ENCODE measurements at regions not wholly inside any gene's neighbourhood (a gene's known extent, or its start where the extent isn't known, plus 50 kb on each side); places are given as distances from the start of the nearest gene placed in this dataset.

DNA sequence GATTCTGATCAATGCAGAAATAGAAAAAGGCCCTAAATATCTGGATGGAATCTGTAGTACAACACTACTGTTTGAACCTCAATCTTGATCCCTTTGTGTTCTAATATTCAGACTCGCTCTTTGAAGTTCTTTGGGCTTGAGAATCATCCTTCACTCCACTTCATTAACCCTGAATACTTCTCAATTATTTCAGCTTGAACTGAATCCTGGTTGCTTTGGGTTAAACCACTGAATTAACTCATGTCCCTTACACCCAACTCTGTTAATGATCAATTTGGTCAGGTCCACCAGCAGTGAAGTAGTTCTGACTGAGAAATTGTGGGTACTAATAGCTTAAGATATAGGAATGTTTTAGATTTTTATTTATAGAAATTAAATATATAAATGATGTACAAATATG, 1707.2 kb upstream of the ACO1 start:
- no peak for DNase-seq (ENCODE audit: low read depth)

DNA sequence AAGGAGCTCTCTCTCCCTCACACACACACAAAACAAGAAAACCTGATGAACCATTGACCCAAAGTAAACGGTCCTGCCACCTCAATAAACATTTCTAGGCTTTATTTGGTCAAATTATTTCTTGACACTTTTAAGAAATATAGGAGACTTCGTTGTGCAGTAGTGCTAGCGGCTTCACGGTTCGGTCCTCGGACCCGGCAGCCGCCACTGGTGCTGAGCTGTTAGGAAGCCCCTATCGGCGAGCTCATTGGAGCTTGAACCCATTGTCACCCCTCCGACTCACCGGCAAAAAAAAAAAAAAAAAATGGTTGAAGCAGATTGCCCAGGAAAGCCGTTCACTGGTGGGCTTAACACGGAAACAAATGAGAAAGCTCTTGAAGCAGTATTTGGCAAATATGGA, 1695.6 kb upstream of the ACO1 start:
- no peak for DNase-seq (ENCODE audit: low read depth)

DNA sequence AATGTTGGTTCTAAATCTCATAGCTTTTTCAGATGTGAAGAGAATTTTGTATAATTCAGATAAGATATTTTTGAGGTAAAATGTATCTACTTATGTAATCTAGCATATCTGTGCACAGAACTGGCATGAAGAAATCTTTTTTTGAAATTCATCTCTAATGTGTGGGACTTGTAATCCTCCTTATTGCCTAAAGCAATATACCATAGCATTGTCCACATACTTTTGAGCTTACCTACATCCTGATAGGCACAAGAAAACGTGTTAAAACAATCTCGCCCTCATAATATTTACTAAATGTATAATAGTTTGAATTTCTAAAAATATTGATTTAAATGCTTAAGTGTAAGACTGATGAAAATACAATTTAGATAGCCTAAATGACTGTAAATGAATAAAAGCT, 1686.5 kb upstream of the ACO1 start:
- DNase-seq (ENCODE audit: low read depth) = no peak

DNA sequence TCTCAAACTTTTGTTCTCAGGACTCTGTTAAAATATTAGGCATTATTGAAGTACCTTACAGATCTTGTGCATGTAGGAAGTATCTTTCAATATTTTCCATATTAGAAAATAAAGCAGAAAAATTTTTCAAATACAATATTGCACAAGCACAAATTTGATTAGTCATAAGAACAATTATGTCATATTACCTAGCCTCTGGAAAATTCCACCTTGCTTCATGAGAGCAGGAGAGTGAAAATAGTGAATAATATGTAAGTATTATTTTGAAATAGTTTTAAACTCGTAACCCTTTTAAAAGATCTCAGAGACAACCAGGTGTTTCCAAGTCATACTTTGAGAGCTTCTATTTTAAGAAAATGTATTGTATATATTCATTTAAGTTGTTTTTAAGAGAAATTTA, 1672.9 kb upstream of the ACO1 start:
- no peak for DNase-seq (ENCODE audit: low read depth)

DNA sequence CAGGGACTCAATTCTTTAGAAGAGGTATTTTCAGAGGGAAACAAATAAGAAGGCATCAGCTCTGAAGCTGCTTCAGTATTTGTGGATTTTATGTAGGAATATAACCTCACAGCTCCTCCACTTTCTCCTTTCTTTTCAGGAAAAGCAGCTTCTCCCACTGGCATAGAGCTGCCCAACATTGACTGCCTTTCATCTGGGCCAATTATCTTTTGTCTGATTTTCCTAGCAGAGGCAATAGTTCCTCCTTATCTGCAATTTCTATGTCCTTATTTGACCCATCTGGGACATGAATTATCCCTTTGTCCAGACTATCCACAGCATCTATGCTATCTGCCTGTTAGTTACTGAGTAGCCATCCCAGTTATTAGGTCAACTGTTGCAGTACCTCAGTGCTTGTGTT, 1671.2 kb upstream of the ACO1 start:
- DNase-seq (ENCODE audit: low read depth) = no peak

DNA sequence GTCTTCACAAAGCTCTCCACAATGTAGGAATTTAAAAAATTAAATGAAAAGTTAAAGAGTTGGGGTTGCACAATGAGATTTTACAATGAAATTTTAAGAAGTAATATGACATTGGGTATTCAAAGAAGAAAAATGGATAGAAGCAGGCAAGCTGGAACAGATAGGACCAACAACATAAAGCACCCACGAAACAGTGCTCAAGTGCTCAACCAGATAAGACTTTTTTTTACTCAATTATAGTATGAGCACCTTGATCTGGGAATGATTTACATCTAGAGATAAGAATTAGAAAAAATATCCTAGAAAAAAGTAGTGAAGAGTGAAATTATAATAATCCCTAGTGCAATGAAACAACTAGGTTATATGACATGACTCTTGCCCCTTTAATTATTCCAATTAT, 1670.1 kb upstream of the ACO1 start:
- no peak for DNase-seq (ENCODE audit: low read depth)

DNA sequence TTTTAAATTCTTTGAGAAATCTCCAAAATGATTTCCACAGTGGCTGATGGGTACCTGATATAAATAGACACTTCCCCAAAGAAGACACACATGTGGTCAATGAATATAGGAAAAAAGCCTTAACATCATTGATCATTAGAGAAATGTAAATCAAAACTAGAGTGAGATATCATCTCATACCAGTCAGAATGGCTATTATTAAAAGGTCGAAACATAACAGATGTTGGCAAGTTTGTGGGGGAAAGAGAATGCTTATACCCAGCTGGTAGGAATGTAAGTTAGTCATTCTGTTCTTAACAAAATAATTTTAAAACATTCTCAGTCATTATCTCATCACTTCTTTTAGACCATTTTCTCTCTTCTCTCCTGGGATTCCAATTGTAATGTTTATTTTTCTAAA, 1666.0 kb upstream of the ACO1 start:
- no peak for DNase-seq (ENCODE audit: low read depth)

DNA sequence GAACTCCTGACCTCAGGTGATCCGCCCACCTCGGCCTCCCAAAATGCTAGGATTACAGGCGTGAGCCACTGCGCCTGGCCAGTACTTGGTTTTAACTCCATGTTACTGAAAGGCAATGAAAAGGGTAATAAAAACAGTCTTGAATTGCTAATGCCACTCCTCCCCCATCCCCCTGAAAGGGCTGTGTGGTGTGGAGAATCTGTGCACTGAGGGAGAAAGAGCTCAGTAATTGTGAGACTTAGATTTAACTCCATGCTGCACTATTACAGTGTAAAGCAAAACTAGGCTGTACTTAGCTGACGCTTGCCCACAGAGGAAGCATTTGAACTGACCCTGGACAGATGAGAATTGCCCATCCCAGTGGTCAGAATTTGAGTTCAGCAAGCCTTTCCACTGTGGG, 1662.4 kb upstream of the ACO1 start:
- no peak for DNase-seq (ENCODE audit: low read depth)

DNA sequence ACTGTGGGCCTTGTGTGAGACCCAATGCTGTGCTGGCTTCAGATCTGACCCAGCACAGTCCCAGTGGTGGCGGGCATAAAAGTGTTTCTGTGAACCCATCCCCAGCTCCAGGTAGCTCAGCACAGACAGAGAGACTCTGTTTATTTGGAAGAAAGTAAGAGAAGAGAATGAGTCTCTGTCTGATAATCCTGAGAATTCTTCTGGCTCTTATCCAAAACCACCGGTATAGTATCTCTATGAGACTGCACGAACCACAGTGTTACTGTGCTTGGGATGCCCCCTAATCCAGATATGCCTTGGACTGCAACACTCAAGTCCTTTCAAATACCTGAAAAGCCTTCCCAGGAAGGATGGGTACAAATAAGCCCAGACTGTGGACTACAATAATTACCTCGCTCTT, 1660.8 kb upstream of the ACO1 start:
- peak; percentile 3 for DNase-seq (ENCODE audit: low read depth)

DNA sequence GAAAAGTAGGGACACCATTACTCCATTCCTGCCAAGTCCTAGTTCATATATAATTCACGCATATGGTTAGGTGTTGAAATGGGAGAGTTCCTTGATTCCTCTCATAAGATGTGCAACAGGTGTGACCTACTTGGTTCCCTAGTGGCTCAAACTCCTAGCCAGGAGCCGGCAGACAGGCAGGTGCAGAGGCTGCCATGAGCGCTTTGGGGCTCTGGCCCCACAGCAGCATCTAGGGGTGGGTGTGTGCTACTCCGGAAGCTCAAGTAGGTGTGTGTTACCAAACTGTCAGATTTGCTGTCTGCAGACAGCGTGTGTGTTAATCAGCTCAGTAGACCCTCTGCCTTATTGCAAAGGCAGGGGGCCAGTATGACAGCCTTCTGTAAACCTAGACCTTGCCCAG, 1652.4 kb upstream of the ACO1 start:
- DNase-seq (ENCODE audit: low read depth) = no peak

DNA sequence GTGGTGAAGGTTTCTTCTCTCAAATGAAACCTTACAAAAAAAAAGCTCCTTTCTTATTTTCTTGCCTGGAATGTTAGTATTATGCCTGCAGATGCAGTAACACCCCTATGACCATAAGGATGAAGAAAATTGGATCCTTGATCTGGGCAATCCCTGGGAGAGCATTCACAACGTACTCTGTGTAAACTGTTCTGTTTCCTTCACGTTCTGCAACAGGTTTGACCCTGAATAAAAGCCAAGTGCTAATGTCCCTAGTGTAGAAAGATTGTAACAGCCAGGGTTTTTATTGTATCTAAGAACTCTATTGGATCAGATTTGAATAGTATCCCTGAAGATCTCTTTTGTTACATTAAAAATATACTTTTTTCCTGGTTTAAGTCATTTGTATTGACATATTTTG, 1639.6 kb upstream of the ACO1 start:
- no peak for DNase-seq (ENCODE audit: low read depth)

DNA sequence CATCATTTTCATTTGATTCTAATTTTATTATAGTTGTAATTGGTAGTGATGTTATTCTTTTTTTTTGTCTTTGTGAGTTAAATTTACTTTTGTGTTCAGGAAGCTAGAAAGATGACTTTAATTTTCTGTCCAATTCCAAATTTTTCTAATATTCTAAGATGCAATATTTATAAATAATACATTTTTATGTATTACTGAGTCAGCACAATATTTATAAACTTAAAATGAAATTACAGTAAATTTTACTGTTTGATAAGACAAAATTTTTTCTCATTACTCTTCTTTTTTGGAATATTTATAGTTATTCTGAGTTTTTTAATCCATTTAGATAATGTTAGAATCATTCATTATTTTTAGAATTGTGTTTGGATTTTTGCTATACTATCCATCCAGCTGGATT, 1637.9 kb upstream of the ACO1 start:
- no peak for DNase-seq (ENCODE audit: low read depth)

DNA sequence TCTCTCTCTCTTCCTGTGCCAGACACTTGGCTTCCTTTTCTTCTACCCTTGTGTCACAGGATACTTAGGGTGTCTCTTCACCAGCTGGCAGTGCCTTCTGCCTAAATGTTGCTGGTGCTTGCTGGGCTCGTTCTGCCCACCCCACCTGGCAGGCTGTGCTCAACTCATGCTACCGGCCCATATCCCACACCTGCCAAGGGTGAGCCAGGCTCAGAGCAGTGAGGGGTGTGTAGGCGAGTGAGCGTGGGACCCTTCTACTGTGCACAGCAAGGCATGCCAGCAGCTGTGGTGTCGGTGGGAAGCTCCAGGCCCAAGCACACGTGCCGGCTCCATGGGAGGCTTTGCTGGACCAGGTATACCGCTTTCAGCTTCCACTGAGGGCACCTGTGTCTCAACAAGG, 1626.7 kb upstream of the ACO1 start:
- DNase-seq (ENCODE audit: low read depth) = no peak

DNA sequence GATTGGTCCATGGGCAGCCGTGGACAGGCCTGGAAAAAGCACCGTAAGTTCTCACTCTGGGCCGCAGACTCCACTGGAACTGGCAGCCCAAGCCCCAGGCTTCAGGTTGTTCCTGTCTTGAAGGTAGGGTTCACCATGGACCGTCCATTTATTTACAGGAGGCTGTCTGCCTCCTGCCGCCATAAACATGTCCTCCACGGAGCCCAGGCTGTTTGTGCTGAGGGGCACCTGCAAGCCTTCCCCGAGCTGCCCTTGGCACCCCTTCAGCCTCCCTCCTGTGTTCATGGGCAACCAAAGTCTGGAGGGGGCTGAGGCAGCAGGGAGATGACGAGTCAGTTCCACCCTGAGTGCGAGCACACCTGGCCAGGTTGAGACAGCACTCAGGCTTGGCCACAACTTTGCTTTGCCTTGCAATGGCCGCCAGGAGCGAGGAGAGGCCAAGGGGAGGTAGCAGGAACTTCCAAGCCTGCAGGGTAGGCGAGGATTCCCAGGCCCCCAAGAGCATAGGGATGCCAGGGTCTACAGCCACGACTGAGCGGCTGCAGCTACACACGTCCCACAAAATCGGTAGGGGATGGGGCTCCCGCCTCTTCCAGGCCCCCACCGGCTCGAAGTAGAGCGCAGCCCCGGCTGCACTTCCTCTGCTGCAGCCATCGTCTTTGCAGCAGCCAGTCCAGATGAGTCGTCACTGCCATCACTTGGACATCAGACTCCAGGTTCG, 1625.6 kb upstream of the ACO1 start:
- no peak for DNase-seq (ENCODE audit: low read depth)

DNA sequence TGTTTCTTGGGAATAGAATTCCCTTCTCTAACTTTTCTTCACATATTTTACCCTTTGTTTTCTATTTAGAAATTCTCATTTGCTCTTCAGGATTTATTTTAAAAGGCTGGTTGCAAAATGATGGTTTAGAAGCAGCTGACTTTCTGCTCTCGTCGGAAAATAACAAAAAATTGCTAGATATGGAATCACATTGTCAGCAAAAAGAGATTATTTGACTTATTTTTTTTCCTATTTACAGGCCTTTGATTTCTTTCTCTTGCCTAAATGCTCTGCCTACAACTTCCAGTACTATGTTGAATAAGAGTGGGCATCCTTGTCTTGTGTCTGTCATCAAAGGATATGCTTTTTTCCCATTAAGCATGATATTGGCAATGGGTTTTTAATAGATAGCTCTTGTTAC, 1619.1 kb upstream of the ACO1 start:
- DNase-seq (ENCODE audit: low read depth) = no peak

DNA sequence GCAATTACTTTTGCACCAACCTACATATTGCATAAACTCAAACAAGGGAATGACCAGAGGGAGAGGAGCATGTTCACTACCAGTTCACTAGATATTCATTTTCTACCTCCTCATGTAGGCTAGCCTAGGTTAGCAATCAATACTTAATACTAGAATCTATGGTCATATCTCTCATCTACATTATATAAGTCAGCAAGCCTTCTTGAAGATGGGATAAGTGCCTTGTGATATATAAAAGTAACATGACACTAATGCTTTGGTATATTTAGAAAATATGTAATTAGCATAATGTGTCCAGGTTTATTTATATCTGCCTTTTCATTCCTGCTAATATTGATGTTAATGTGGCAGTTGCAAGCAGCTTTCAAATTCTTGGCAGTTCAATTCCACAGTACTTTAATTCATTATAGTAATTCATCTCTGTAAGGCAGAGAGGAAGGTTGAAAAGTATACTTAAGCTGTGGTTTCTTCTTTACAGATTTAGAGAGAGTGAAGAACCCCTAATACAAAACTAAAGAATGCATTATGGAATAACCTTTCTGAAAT, 1613.2 kb upstream of the ACO1 start:
- DNase-seq (ENCODE audit: low read depth) = no peak

DNA sequence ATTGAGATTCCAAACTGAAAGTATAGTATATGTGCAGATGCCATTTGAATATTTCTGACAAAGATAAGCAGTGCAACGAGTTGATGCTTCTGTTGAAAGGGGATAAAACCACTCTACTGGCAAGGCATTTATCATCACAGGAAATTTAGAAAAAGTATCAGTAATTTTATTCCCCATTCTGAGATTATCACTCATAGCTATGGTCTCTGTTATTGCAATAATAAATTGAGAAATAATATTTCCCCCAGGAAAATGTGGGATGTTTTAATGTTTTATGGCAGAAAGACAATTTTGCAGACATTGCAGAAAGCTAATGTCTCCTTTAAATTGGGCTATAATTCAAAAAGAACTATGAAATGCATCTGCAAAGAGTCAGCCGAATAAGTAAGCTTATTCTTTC, 1612.7 kb upstream of the ACO1 start:
- DNase-seq (ENCODE audit: low read depth) = no peak

DNA sequence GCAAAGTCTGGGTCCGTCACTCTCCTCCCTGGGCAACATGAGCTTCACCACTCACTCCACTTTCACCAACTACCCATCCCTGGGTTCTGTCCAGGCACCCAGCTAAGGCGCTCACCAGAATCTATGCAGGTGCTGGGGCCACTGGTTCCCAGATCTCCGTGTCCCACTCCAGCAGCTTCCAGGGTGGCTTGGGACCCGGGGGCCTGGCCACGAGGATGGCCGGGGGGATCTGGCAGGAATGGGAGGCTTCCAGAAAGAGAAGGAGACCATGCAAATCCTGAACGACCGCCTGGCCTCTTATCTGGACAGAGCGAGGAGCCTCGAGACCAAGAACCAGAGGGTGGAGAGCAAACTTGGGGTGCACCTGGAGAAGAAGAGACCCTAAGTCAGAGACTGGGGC, 1611.0 kb upstream of the ACO1 start:
- DNase-seq (ENCODE audit: low read depth) = no peak

DNA sequence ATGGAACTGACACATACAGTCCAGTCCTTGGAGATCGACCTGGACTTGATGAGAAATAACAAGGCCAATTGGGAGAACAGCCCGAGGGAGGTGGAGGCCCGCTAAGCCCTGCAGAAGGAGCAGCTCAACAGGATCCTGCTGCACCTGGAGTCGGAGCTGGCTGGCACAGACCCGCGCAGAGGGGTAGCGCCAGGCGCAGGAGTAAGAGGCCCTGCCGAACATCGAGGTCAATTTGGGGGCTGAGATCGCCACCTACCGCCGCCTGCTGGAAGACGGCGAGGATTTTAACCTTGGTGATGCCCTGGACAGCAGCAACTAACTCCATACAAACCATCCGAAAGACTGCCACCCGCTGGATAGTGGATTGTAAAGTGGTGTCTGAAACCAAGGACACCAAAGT, 1610.1 kb upstream of the ACO1 start:
- no peak for DNase-seq (ENCODE audit: low read depth)

DNA sequence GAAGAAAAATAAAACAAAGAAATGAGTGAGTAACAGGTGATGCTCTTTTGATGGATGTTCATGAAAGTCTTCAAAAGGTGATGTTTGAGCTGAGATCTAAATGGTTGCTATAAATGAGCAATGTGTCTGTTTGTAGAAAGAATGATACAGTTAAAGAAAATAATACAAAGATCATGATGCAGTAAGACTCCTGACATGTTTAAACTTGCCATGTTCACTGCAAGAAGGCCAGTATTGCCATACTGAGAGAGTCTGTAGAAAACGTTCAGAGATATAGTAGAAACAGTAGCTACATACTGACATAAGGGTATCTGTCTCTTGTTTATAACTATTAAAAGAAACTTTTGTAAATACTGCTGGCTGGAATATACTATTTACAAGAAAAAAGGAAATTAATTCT, 1609.2 kb upstream of the ACO1 start:
- no peak for DNase-seq (ENCODE audit: low read depth)

DNA sequence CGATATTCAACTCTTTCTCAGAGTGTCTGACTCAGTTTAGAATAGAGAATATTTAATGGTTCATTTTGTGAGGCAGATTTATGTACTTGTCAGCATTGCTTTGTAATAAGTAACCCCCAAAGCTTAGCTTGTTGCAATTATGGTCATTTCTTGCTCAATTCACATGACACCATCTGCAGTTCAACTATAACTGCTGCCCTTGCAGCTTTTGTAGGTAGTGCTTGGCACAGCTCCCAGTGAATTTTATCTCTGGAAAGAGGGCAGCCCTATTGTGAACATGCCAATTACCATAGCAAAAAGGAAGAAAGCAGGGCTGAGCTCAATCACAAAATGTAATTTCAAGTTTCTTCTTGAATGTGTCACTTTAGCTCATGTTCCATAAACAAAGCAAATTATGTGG, 1587.7 kb upstream of the ACO1 start:
- peak; percentile 6 for DNase-seq (ENCODE audit: low read depth)

DNA sequence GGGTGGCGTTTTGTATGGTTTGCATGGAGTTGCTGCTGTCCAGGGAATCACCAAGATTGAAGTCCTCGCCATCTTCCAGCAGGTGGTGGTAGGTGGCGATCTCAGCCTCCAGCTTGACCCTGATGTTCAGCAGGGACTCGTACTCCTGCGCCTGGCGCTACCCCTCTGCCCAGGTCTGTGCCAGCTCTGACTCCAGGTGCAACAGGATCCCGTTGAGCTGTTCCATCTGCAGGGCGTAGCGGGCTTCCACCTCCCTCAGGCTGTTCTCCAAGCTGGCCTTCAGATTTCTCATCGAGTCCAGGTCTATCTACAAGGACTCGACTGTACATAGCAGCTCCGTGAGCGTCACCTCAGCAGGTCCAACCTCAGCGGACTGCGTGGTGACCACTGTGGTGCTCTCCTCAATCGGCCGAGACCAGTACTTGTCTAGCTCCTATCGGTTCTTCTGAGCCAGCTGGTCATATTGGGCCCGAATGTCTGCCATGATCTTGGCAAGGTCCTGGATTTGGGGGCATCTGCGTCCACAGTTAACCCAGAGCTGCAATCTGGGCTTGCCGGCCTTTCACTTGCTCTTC, 1584.8 kb upstream of the ACO1 start:
- DNase-seq (ENCODE audit: low read depth) = no peak

DNA sequence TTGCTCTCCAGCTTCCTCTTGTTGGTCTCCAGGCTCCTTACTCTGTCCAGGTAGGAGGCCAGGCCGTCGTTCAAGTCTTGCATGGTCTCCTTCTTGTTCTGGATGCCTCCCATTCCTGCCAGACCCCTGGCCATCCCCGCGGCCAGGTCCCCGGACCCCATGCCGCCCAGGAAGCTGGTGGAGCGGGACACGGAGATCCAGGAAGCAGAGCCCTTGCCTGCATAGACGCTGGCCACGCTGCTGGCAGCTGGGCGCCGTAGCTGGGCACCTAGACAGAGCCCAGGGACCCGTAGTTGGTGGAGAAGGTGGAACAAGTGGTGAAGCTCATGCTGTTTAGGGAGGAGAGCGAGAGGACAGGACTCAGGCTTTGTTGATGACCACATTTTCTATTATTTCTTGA, 1584.0 kb upstream of the ACO1 start:
- no peak for DNase-seq (ENCODE audit: low read depth)

DNA sequence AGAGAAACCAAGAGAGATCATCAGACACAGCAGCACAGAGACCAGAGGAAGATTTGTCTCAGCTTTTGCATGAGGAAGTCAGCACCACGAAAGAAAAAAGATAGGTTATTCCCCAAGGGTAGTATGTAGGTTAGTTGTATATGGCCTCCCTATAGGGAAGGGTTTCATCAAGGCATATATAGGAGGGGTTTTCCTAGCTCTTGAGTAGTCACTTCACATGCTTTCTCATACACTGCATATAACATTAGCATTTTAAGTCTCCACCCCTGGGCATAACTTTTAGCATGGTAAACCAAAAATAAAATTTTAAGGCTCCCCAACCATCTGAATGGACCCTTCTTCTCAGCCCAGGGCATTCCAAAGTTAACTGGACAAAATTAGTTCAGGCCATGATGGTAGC, 1571.6 kb upstream of the ACO1 start:
- DNase-seq (ENCODE audit: low read depth) = no peak
